GM21825 (cell line): ENCODE measurements at regions not wholly inside any gene's neighbourhood (a gene's known extent, or its start where the extent isn't known, plus 50 kb on each side); places are given as distances from the start of the nearest gene placed in this dataset.

ENCODE experiments used
- ATAC-seq: cut with Tn5 transposase; IDR thresholded peaks from one replicate; pipeline ENCODE4 v1.9.1; 2021; ENCODE audit warnings: mild to moderate bottlenecking, moderate library complexity; ENCODE audit not compliant: unreplicated experiment

GRCh38 chr2:6676776-6677175 is 188.9 kb downstream of the CMPK2 start:
- ATAC-seq: no peak

GRCh38 chr2:6679471-6679870 is 186.2 kb downstream of the CMPK2 start:
- ATAC-seq: no peak

GRCh38 chr2:6683516-6683915 is 182.2 kb downstream of the CMPK2 start:
- ATAC-seq: no peak

GRCh38 chr2:6685447-6685846 is 180.3 kb downstream of the CMPK2 start:
- ATAC-seq: no peak

GRCh38 chr2:6692056-6692455 is 173.7 kb downstream of the CMPK2 start:
- ATAC-seq: no peak

GRCh38 chr2:6692819-6693218 is 172.9 kb downstream of the CMPK2 start:
- ATAC-seq: no peak

- no peak for ATAC-seq
Observed at GRCh38 chr2:6694555-6694954, 171.2 kb downstream of the CMPK2 start.

- ATAC-seq: no peak
Observed at GRCh38 chr2:6700335-6700734, 165.4 kb downstream of the CMPK2 start.

- ATAC-seq: no peak
Observed at GRCh38 chr2:6704077-6704476, 161.6 kb downstream of the CMPK2 start.

- no peak for ATAC-seq
Observed at GRCh38 chr2:6721395-6721794, 144.3 kb downstream of the CMPK2 start.

GRCh38 chr2:6722574-6722973 is 143.1 kb downstream of the CMPK2 start:
- no peak for ATAC-seq

- ATAC-seq: no peak
Observed at GRCh38 chr2:6723865-6724604, 141.7 kb downstream of the CMPK2 start.

- ATAC-seq: no peak
Observed at GRCh38 chr2:6724605-6725140, 141.0 kb downstream of the CMPK2 start.

GRCh38 chr2:6728156-6728555 is 137.6 kb downstream of the CMPK2 start:
- no peak for ATAC-seq

- no peak for ATAC-seq
Observed at GRCh38 chr2:6730003-6730402, 135.7 kb downstream of the CMPK2 start.

- no peak for ATAC-seq
Observed at GRCh38 chr2:6730649-6731532, 134.8 kb downstream of the CMPK2 start.

- no peak for ATAC-seq
Observed at GRCh38 chr2:6739547-6739946, 126.2 kb downstream of the CMPK2 start.

- ATAC-seq: no peak
Observed at GRCh38 chr2:6741229-6741628, 124.5 kb downstream of the CMPK2 start.

- no peak for ATAC-seq
Observed at GRCh38 chr2:6744038-6744437, 121.7 kb downstream of the CMPK2 start.

- no peak for ATAC-seq
Observed at GRCh38 chr2:6747433-6747832, 118.3 kb downstream of the CMPK2 start.

- ATAC-seq: no peak
Observed at GRCh38 chr2:6748406-6749067, 117.2 kb downstream of the CMPK2 start.
